Activated CD4-positive, alpha-beta T cell treated with anti-CD3 and anti-CD28 coated beads, Interleukin-2, amount 50 U/mL, for 16 hours (primary cell): ENCODE measurements at regions not wholly inside any gene's neighbourhood (a gene's known extent, or its start where the extent isn't known, plus 50 kb on each side); places are given as distances from the start of the nearest gene placed in this dataset.

Experiments
- DNase-seq: peaks from one replicate; pipeline ENCODE4 v3.0.0-alpha.2; 2020

DNA sequence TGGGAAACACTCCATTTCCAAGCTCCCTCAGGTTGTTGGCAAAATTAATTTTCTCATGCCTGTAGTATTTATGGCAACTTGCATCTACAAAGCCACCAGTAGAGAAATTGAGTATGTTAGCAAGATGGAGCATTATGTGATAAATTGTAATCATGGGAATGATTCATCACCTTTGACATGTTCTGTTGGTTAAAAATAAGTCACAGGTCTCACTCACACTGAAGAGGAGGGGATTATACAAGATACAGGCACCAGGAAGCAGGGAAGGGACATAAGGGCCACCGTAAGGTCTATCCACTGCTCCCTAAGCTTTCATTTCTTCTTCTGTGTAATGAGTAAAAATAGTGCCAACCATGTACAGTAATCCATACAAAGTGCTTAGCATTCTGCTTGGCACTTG is 313.0 kb downstream of the GBA3 start:
- DNase-seq = no peak

- no peak for DNase-seq
Observed at GRCh38 chr4:23001478-23001877, 308.7 kb downstream of the GBA3 start.

DNA sequence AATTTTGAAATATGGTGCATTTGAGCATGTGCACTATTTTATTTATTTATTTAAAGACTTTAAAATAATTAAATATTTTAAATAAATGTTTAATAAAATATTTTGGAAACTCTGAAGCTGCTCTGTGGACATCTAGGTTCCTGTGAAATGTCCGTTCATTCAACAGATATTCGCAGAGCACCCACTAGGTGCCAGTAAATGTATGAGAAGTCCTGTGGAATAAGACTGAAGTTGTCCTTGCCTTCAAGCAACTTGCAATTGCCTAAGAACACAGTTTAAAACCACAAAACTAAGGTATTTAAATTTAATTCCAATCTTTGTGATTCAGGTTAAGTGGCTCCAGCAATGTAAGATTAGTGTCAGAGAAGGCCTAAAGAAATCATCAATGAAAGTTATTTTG is 306.7 kb downstream of the GBA3 start:
- DNase-seq = no peak

GRCh38 chr4:22997358-22998224 is 304.9 kb downstream of the GBA3 start:
- no peak for DNase-seq

- no peak for DNase-seq
Observed at GRCh38 chr4:22991576-22991975, 298.8 kb downstream of the GBA3 start.

DNA sequence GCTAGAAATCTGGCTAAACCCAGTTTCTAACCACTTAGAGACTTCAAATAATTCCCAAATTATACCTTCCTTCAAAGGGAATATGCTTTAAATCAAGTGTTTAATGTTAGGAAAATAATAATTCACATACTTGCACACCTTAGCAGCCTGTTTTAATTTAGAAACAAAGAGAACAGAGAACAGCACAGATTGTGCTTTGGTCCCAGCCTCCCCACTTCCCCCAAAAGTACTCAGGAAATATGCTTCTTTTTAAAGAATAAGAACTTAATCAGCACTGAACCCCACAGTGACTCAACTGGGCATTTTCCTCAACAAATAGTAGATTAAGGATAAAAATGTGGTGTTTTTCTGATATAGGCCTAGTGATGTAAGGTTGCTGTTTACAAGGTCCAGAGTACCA is 295.8 kb downstream of the GBA3 start:
- no peak for DNase-seq

- no peak for DNase-seq
Observed at GRCh38 chr4:22987870-22988269, 295.1 kb downstream of the GBA3 start.

DNA sequence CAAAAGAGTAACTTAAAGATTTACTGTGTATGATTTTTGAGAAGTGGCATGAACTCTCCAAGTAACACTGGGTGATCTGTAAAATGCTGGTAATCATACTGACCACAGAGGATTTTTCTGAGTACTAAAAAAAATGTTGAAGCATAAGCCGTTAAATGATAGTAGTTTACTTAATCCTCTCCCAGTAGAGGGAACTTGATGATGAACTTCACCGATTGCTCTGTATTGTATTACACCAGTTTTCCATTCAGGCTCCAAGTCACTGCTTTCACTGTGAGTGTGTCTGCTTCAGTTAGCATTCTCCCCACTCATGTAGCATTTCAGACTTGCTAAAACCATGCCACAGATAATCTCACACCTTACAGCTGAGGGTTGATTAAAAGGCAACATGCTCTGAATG is 294.1 kb downstream of the GBA3 start:
- no peak for DNase-seq

- no peak for DNase-seq
Observed at GRCh38 chr4:22986262-22986661, 293.5 kb downstream of the GBA3 start.

DNA sequence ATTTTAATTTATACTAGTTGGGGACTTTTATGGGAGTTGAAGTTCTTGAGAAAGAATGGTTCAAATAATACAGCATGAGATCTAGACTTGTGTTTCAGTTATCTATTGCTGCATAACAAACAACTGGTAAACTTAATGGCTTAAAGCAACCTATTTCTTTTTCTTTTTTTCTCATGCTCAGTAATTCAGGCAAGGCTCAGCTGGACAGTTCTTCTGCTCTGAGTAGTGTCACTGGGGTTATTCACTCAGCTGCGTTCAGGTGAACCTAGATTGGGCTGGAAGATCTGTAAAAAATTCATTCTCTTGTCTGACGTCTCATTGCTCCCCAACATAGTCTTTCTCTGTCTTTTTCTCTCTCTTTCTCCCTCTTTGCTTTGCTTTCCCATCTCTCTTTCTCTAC is 291.7 kb downstream of the GBA3 start:
- DNase-seq = no peak

- no peak for DNase-seq
Observed at GRCh38 chr4:22978656-22979055, 285.9 kb downstream of the GBA3 start.

- no peak for DNase-seq
Observed at GRCh38 chr4:22970665-22971064, 277.9 kb downstream of the GBA3 start.

GRCh38 chr4:22969287-22969896 is 276.7 kb downstream of the GBA3 start:
- no peak for DNase-seq

GRCh38 chr4:22962295-22962694 is 269.6 kb downstream of the GBA3 start:
- DNase-seq = no peak

DNA sequence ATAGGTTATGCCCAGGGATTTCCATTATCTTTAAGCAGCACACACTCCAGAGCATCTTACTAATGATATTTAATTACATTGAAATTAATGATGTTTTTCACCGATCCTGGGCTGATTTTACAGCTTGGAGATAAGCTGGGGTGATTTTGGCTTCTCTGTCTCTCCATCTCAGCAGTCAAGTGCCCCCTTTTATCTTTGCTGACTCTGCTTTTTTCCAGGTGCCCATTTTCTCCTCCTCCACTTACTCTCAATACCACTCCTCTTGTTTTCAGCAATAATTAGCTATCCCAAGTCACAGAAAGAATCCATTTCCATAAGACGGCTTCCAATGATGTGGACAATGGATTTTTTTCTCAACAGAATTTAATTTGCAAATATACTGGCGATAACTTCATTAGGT is 266.7 kb downstream of the GBA3 start:
- DNase-seq = no peak

- no peak for DNase-seq
Observed at GRCh38 chr4:22957774-22958309, 265.1 kb downstream of the GBA3 start.

DNA sequence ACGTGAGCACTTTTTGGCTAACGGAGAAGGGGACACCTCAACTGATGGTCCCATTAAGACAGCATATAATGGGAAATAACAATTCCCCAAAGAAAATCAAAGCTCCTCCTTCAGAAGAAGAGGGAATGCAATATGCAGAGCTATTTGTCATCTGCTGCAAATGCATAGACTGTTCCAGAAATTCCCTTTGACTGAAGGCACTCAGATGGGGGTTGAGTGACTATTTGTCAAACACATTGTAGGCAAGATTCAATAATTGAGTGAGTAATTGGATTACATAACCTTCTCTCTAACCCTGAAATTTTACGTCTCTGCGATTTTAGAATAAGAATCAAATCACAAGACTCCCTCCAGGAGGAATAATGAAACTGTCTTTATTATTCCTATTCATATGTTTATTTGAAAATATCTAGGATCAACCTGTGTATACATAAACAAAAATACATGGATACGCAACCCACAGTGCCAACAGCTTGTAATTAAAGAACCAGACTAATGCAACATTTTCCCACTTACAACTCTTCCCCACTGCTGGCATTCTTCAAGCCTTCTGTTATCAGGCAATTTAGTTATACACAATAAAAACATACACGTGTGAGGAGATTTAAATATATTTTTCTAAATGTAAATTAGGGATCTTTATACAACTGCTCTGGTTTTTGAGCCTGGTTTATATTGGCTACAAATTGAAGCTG is 256.6 kb downstream of the GBA3 start:
- no peak for DNase-seq

DNA sequence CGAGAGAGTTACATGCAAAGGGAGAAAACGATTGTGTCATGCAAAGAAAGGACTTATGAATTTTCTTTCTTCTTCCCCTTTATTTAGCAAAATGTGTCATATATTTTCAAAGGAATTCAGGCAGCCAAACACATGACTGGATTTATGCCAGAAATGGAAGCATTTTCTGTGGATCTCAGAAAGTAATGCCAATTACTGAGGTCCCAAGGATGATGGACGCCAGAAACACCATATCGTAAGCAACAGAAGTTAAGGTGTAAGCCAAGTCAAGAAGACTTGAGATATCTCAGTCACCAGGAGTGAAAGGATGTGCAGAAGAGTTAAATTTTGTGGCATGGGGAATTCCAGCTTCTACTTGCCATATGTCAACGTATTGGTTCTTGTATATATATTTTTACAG is 255.1 kb downstream of the GBA3 start:
- no peak for DNase-seq

GRCh38 chr4:22942920-22943559 is 250.3 kb downstream of the GBA3 start:
- DNase-seq = no peak

DNA sequence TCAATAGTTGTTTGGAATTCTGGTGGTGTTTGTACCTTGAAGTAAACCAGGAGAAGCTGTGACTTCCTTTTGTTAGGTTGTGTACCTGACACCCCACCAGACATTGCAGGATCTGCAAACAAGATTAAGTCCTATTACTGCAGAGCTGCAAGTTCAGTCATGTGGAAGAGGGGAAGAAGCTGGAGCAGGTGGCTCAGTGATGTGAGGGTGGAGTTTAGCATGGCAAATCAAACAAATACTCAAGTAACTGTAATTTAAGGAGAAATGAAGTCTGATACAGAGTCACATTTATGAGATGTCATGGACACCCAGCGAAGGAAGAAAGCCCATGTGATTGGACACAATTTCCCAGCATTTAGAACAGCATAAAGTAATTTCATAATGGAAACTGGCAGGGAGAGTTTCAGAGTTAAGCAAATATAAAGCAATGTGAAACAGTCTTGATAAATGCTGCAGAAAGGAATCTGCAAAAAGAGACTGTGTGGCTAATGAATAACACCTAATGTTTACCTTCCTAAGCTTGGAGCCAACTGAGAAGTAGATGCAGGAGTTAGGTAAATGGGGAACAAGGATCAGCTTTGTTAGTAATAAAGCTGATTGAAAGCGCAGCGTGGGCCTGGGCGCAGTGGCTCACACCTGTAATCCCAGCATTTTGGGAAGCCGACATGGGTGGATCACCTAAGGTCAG is 249.1 kb downstream of the GBA3 start:
- no peak for DNase-seq

DNA sequence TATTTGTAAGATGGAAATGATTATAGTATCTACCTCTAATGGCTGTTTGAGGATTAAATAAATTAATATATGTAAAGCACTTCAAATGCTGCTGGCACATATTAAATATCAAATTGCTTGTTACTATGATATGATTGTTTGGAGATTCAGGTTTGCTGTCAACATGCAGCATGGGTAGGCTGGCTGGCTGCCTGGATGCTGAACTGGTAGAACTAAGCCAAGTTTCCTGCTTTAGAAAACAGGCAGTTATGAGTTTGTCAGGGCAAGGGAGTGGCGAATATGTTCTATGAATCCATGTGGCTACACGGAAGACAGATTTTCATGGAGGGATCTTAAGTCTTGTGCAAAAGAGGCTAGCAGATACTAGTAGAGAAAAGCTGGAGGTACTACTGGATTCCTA is 239.6 kb downstream of the GBA3 start:
- DNase-seq = no peak

DNA sequence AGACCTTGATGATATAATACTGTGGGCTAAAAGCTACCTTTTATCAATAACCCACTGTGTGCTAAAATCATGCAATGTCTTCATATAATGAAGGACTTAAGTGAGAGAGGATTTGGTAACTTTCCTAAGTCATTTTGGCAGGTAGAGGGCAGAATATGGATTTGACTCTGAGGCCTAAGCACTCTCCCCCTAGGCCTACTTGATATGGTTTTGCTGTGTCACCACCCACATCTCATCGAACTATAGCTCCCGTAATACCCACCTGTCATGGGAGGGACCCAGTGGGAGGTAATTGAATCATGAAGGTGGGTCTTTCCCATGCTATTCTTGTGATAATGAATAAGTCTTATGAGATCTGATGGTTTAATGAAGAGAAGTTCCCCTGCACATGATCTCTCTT is 229.7 kb downstream of the GBA3 start:
- DNase-seq = no peak

DNA sequence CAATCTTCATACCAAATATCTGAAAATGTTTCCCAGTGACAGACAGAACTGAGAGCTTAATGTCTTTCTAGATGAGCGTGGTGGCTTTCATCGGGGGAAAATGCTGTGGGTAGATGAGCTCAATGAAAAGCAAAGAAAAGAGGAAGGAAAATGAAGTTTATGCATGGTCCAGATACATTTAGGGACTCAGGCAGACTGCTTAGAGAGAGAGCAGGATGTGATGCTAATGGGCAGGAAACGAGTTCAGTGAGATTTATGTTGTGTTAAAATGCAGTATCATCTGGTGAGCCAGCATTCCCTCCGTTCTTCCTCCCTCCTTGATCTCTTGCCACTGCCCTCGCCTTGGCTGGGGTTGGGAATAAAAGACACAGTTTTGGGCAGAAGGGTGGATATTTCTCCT is 229.2 kb downstream of the GBA3 start:
- DNase-seq = no peak
